Parathyroid adenoma (tissue), 2 donors: ENCODE measurements at regions not wholly inside any gene's neighbourhood (a gene's known extent, or its start where the extent isn't known, plus 50 kb on each side); places are given as distances from the start of the nearest gene placed in this dataset.

Source experiments
- H2AFZ ChIP-seq: fragments of 300-600 bp; sonication (generic); one replicate; pipeline ENCODE4 v1.7.0; 2017; ENCODE audit warnings: antibody characterized with exemption, mild to moderate bottlenecking
- H3K27ac ChIP-seq: fragments of 300-600 bp; sonication (generic); one replicate; pipeline ENCODE4 v1.7.0; 2017
- H3K27me3 ChIP-seq: fragments of 300-600 bp; sonication (generic); one replicate; pipeline ENCODE4 v1.7.0; 2017; ENCODE audit warnings: low read length; ENCODE audit not compliant: control insufficient read depth, insufficient read depth
- H3K36me3 ChIP-seq: fragments of 300-600 bp; sonication (generic); one replicate; pipeline ENCODE4 v1.7.0; 2017; ENCODE audit warnings: low read length; ENCODE audit not compliant: control insufficient read depth, insufficient read depth
- H3K4me1 ChIP-seq: fragments of 300-600 bp; sonication (generic); one replicate; pipeline ENCODE4 v1.7.0; 2017; ENCODE audit warnings: control low read depth
- H3K4me2 ChIP-seq: fragments of 300-600 bp; sonication (generic); one replicate; pipeline ENCODE4 v1.7.0; 2017; ENCODE audit warnings: low read length
- H3K4me3 ChIP-seq: fragments of 300-600 bp; sonication (generic); one replicate; pipeline ENCODE4 v1.7.0; 2017; ENCODE audit warnings: low read depth, low read length
- H3K79me2 ChIP-seq: fragments of 300-600 bp; sonication (generic); one replicate; pipeline ENCODE4 v1.7.0; 2017; ENCODE audit warnings: control low read depth
- H3K9ac ChIP-seq: fragments of 300-600 bp; sonication (generic); one replicate; pipeline ENCODE4 v1.7.0; 2017; ENCODE audit warnings: mild to moderate bottlenecking
- H3K9me3 ChIP-seq: fragments of 300-600 bp; sonication (generic); one replicate; pipeline ENCODE4 v1.7.0; 2017; ENCODE audit warnings: low read length; ENCODE audit not compliant: control insufficient read depth
- TF ChIP-seq, protein P1 (sequence below): fragments of 300-600 bp; sonication (generic); IDR thresholded peaks from one replicate; pipeline ENCODE4 v1.7.0; 2017; ENCODE audit warnings: antibody characterized with exemption, mild to moderate bottlenecking
- donor health status: primary hyperparathyroidism.

DNA sequence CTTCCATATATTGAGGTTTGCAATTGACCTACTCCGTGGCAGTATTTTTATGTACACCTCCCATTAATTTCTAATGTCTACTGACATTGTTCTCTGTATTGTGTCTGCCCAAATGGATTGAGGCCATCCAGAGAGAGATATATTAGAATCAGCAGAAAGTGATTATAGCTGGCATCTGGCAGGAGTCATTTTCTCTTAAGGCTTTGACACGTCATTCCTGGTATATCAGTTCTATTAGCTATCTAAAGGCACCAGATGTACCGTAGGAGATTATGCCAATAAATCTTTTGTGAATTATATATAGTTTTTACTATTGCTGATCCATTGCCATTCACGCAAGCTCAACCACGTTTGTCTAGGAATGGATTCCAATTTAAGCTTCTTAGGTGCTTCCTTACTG is 1026.4 kb upstream of the IGFBP7 start:
- no peaks in the 10 kb centered on the region for H3K4me1 ChIP-seq
- no peaks in the 10 kb centered on the region for H3K27me3 ChIP-seq
- H3K4me3 ChIP-seq = no peak overlapping the region
- TF ChIP-seq, protein P1, sequence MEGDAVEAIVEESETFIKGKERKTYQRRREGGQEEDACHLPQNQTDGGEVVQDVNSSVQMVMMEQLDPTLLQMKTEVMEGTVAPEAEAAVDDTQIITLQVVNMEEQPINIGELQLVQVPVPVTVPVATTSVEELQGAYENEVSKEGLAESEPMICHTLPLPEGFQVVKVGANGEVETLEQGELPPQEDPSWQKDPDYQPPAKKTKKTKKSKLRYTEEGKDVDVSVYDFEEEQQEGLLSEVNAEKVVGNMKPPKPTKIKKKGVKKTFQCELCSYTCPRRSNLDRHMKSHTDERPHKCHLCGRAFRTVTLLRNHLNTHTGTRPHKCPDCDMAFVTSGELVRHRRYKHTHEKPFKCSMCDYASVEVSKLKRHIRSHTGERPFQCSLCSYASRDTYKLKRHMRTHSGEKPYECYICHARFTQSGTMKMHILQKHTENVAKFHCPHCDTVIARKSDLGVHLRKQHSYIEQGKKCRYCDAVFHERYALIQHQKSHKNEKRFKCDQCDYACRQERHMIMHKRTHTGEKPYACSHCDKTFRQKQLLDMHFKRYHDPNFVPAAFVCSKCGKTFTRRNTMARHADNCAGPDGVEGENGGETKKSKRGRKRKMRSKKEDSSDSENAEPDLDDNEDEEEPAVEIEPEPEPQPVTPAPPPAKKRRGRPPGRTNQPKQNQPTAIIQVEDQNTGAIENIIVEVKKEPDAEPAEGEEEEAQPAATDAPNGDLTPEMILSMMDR = no peak
- no peak overlapping the region for H3K27ac ChIP-seq
- H3K4me2 ChIP-seq = no peak overlapping the region
- no peaks in the 10 kb centered on the region for H3K36me3 ChIP-seq
- H2AFZ ChIP-seq = no peak overlapping the region
- no peaks in the 10 kb centered on the region for H3K79me2 ChIP-seq
- H3K9me3 ChIP-seq = no peaks in the 10 kb centered on the region
- no peak overlapping the region for H3K9ac ChIP-seq

DNA sequence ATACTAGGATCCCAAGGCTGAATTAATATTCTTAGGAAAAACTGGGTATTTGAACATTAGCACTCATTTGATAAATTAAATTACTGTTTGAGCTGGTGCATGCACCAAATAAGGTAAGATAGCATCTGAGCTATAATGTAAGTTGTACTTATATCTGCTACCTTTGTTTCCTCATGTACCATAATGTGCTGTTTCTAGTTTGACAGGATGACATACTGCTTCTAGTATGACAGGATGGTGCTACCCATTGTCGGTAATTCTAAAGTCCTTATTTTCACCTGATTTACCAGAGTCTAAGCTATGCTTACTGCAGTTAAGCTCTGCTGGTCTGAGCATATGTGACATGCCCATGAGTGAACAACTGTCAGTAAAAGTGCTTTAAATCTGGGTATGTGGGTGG is 1017.5 kb upstream of the IGFBP7 start:
- H2AFZ ChIP-seq = no peak overlapping the region
- TF ChIP-seq, protein P1 = no peak
- no peaks in the 10 kb centered on the region for H3K4me1 ChIP-seq
- H3K79me2 ChIP-seq = no peaks in the 10 kb centered on the region
- no peaks in the 10 kb centered on the region for H3K9me3 ChIP-seq
- H3K4me2 ChIP-seq = no peak overlapping the region
- no peak overlapping the region for H3K27ac ChIP-seq
- no peaks in the 10 kb centered on the region for H3K27me3 ChIP-seq
- H3K9ac ChIP-seq = no peak overlapping the region
- H3K36me3 ChIP-seq = no peaks in the 10 kb centered on the region
- no peak overlapping the region for H3K4me3 ChIP-seq

DNA sequence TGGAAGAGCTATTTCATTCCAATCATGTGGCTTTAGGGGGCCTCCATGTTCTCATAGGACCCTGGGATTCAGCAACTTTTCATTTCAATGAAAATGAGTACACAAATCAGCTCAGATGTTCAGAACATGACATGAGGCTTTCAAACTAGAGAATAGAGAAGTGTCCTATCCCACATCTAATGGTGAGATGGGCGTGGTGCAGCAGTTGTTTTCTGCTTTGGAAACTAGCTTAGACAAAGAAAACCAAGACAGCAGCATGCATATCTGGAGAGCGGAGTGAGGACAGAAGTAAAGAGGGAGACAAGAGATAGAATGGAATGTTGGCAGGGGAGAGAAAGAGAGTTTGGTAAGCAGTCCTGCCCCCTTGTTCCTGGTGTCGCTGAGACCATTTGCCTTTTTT is 1009.1 kb upstream of the IGFBP7 start:
- no peak overlapping the region for H3K9ac ChIP-seq
- no peaks in the 10 kb centered on the region for H3K36me3 ChIP-seq
- H2AFZ ChIP-seq = no peak overlapping the region
- H3K4me1 ChIP-seq = no peaks in the 10 kb centered on the region
- H3K79me2 ChIP-seq = no peaks in the 10 kb centered on the region
- no peaks in the 10 kb centered on the region for H3K27me3 ChIP-seq
- H3K4me2 ChIP-seq = no peak overlapping the region
- H3K4me3 ChIP-seq = no peak overlapping the region
- TF ChIP-seq, protein P1 = no peak
- H3K27ac ChIP-seq = no peak overlapping the region
- H3K9me3 ChIP-seq = no peaks in the 10 kb centered on the region

DNA sequence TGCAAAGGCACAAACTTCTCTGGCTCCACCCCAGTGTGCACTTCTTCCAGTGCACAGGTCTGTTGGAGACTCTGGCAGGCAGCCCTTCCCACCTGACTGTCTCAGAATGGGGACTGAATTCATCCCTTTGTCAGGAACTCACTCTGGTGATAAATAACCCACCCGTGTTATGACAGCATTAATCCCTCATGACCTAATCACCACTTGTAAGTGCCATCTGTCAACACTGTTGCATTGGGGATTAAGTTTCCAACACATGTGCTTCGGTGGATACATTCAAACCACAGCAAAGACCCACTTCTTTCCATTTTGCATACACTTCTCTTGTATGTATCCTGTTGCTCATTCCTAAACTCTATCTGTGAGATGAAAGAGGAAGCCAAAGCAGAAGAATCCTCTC is 1002.9 kb upstream of the IGFBP7 start:
- H2AFZ ChIP-seq = no peak overlapping the region
- H3K36me3 ChIP-seq = no peaks in the 10 kb centered on the region
- H3K4me1 ChIP-seq = no peaks in the 10 kb centered on the region
- no peaks in the 10 kb centered on the region for H3K27me3 ChIP-seq
- no peak overlapping the region for H3K4me3 ChIP-seq
- H3K9me3 ChIP-seq = no peaks in the 10 kb centered on the region
- H3K27ac ChIP-seq = no peak overlapping the region
- H3K9ac ChIP-seq = no peak overlapping the region
- no peak overlapping the region for H3K4me2 ChIP-seq
- H3K79me2 ChIP-seq = no peaks in the 10 kb centered on the region
- TF ChIP-seq, protein P1 = no peak

DNA sequence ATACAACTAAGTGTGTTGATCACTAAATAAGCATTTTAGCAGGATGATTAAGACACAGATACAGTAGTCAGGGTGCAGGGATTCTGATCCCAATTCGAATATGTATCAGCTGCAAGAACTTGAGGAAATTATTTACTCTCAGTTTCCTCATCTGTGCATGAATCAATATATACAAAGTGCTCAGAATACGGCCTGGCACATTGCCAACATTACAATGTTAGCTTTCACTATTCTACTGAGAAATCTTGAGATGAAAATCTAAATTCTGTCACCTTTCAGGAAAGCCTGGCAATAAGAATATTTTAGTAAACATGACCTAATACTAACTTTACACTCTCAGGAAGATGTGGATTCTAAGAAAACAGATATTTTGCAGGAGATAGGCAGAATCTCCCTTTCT is 1001.6 kb upstream of the IGFBP7 start:
- TF ChIP-seq, protein P1 = no peak

More for the DNA sequence above, 1001.6 kb upstream of the IGFBP7 start:
- Histone ChIP-seq H3K4me2 (no peak overlapping the region), H3K9ac (no peak overlapping the region), H3K27me3 (no peaks in the 10 kb centered on the region), H3K4me3 (no peak overlapping the region), H3K36me3 (no peaks in the 10 kb centered on the region), H3K9me3 (no peaks in the 10 kb centered on the region), H2AFZ (no peak overlapping the region), H3K79me2 (no peaks in the 10 kb centered on the region), H3K4me1 (no peaks in the 10 kb centered on the region), H3K27ac (no peak overlapping the region)
